CD14-positive monocyte (primary cell): ENCODE measurements at regions not wholly inside any gene's neighbourhood (a gene's known extent, or its start where the extent isn't known, plus 50 kb on each side); places are given as distances from the start of the nearest gene placed in this dataset.

Source experiments
- DNase-seq, 3 donors: peaks; one replicate each; pipeline ENCODE4 v3.0.0-alpha.2; 2011 to 2022
- H2AFZ ChIP-seq: 2 replicates; pipeline ENCODE4 v1.6.0; 2012; ENCODE audit warnings: mild to moderate bottlenecking, low read depth, low read length, inconsistent platforms; ENCODE audit not compliant: insufficient read depth, poor library complexity, severe bottlenecking
- H3K27ac ChIP-seq, 2 donors: 1 replicate in 1 of 2; 2 replicates in 1 of 2; pipeline ENCODE4 v1.5.1; 2012 to 2013; ENCODE audit warnings: low read length in 2 of 2, control low read depth in 1 of 2, inconsistent platforms in 1 of 2, low read depth in 1 of 2, mild to moderate bottlenecking in 1 of 2
- H3K27me3 ChIP-seq, 2 donors: one replicate each; pipeline versions ENCODE4 v1.6.0 to v1.6.1; 2011 to 2013; ENCODE audit warnings: low read length in 2 of 2; ENCODE audit not compliant: control insufficient read depth in 2 of 2, insufficient read depth in 2 of 2
- H3K36me3 ChIP-seq, 2 donors: replicated peaks in 1 of 2; 1 replicate in 1 of 2; 2 replicates in 1 of 2; pipeline versions ENCODE4 v1.5.1 to v1.6.1; 2012 to 2013; ENCODE audit warnings: low read length in 2 of 2, control low read depth in 1 of 2, inconsistent platforms in 1 of 2, mild to moderate bottlenecking in 1 of 2; ENCODE audit not compliant: insufficient read depth in 2 of 2, control insufficient read depth in 1 of 2
- H3K4me1 ChIP-seq, 2 donors: 1 replicate in 1 of 2; 2 replicates in 1 of 2; pipeline versions ENCODE4 v1.5.1 to v1.6.1; 2012 to 2013; ENCODE audit warnings: low read length in 2 of 2, control low read depth in 1 of 2, inconsistent platforms in 1 of 2, mild to moderate bottlenecking in 1 of 2, moderate library complexity in 1 of 2; ENCODE audit not compliant: insufficient read depth in 2 of 2, control insufficient read depth in 1 of 2
- H3K4me2 ChIP-seq: replicated peaks from 2 replicates; pipeline ENCODE3; 2012; ENCODE audit warnings: low read length, moderate library complexity, mild to moderate bottlenecking; ENCODE audit not compliant: poor library complexity, severe bottlenecking; ENCODE audit errors: extremely low read depth
- H3K4me3 ChIP-seq, 3 experiments: fragments of 200-600 bp in 1 of 3; sonication (generic) in 1 of 3; replicated peaks in 1 of 3; 1 replicate in 2 of 3; 2 replicates in 1 of 3; pipeline ENCODE4 v1.5.1; 2011 to 2013; ENCODE audit warnings: low read length in 3 of 3, mild to moderate bottlenecking in 3 of 3, control low read depth in 2 of 3, low read depth in 2 of 3, inconsistent platforms in 1 of 3, moderate library complexity in 1 of 3
- H3K79me2 ChIP-seq: 2 replicates; pipeline ENCODE4 v1.6.0; 2012; ENCODE audit warnings: mild to moderate bottlenecking, control low read depth, inconsistent platforms, low read length, moderate library complexity; ENCODE audit not compliant: insufficient read depth
- H3K9ac ChIP-seq: 2 replicates; pipeline ENCODE4 v1.6.0; 2017; ENCODE audit warnings: low read length, mild to moderate bottlenecking; ENCODE audit not compliant: insufficient read depth, poor library complexity, severe bottlenecking
- H3K9me3 ChIP-seq, 2 donors: replicated peaks in 1 of 2; 1 replicate in 1 of 2; 2 replicates in 1 of 2; pipeline versions ENCODE4 v1.5.1 to v1.6.1; 2012 to 2013; ENCODE audit warnings: low read length in 2 of 2, control low read depth in 1 of 2; ENCODE audit not compliant: control insufficient read depth in 1 of 2, insufficient read depth in 1 of 2
- H4K20me1 ChIP-seq: 2 replicates; pipeline ENCODE4 v1.6.0; 2012; ENCODE audit warnings: mild to moderate bottlenecking, low read length, control low read depth, moderate library complexity; ENCODE audit not compliant: insufficient read depth
- H3K27ac Mint-ChIP-seq, 7 donors: one replicate each; pipeline ENCODE4 v1.8.0; 2020; ENCODE audit warnings: mild to moderate bottlenecking in 7 of 7, mixed read lengths in 7 of 7, moderate library complexity in 6 of 7, inconsistent platforms in 2 of 7
- H3K27me3 Mint-ChIP-seq, 3 donors: one replicate each; pipeline ENCODE4 v1.8.0; 2021 to 2022; ENCODE audit warnings: low read depth in 3 of 3, mild to moderate bottlenecking in 3 of 3, mixed read lengths in 3 of 3, moderate library complexity in 3 of 3, inconsistent platforms in 1 of 3
- H3K36me3 Mint-ChIP-seq, 2 donors: one replicate each; pipeline ENCODE4 v1.8.0; 2020; ENCODE audit warnings: mixed read lengths in 2 of 2, inconsistent platforms in 1 of 2, mild to moderate bottlenecking in 1 of 2
- H3K4me1 Mint-ChIP-seq: one replicate; pipeline ENCODE4 v1.8.0; 2020; ENCODE audit warnings: mild to moderate bottlenecking, mixed read lengths
- H3K4me3 Mint-ChIP-seq, 2 donors: one replicate each; pipeline ENCODE4 v1.8.0; 2020; ENCODE audit warnings: mild to moderate bottlenecking in 2 of 2, mixed read lengths in 2 of 2, moderate library complexity in 1 of 2
- H3K9me3 Mint-ChIP-seq, 7 donors: one replicate each; pipeline ENCODE4 v1.8.0; 2020 to 2022; ENCODE audit warnings: mixed read lengths in 7 of 7, mild to moderate bottlenecking in 6 of 7, moderate library complexity in 6 of 7, inconsistent platforms in 2 of 7
- CTCF ChIP-seq: fragments of 200-600 bp; IDR thresholded peaks from one replicate; pipeline ENCODE4 v1.8.0; 2022; ENCODE audit warnings: antibody characterized with exemption, mild to moderate bottlenecking
- WGBS: methylation state at CpG from one replicate; pipeline ENCODE4 v1.1.5; 2013; ENCODE audit warnings: missing lambda C conversion rate; ENCODE audit not compliant: insufficient coverage; 5-methylcytosine and 5-hydroxymethylcytosine counted together
- intact Hi-C, 2 donors: fragments of 100-400 bp; cut with micrococcal nuclease; formaldehyde crosslinking; loops; one replicate each; pipeline versions ENCODE4 v1.15.0 to v1.15.1; 2023

DNA sequence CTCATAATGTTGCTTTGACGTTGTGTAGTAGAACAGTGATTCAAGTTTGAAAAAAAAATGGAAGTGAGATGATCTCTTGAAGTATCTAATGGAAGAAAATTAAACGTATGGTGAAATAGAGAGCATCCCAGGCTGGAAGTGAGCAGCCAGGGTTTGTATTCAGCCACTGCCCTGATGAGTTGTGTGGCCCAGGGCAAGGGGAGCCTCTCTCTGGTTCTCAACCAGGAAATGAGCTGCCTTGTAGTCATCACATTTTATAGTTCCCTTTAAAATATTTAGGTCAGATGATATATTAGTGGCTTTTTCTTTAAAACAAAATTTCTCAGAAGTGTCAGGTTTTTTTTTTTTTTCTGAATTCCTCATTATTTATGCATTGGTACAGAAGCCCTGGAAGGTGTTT is 150.3 kb downstream of the GPAT3 start:
- H3K4me1 ChIP-seq = no peaks in the 10 kb centered on the region
- H3K36me3 ChIP-seq = no peaks in the 10 kb centered on the region
- no peaks in the 10 kb centered on the region for H3K36me3 Mint-ChIP-seq
- no peak overlapping the region for H3K4me2 ChIP-seq
- H4K20me1 ChIP-seq = no peaks in the 10 kb centered on the region
- WGBS = 80% methylated on average over 2 of the region's 2 CpGs
- no peak overlapping the region for H3K4me3 Mint-ChIP-seq
- intact Hi-C loops = no loop called here
- no peak for DNase-seq
- H3K4me1 Mint-ChIP-seq = peaks cover 3% of the 10 kb centered on the region
- no peaks in the 10 kb centered on the region for H3K27me3 ChIP-seq
- peaks cover 6 to 18% (median 8%) of the 10 kb centered on the region in 3 donors for H3K27me3 Mint-ChIP-seq
- H3K27ac ChIP-seq = no peak overlapping the region
- H3K79me2 ChIP-seq = no peaks in the 10 kb centered on the region
- no peak overlapping the region for H3K9ac ChIP-seq
- H3K9me3 Mint-ChIP-seq = peaks cover 0 to 6% (median 0%) of the 10 kb centered on the region in 7 donors
- H3K9me3 ChIP-seq = no peaks in the 10 kb centered on the region
- no peak overlapping the region for H3K4me3 ChIP-seq
- H2AFZ ChIP-seq = no peak overlapping the region
- no peak for TF ChIP-seq CTCF
- H3K27ac Mint-ChIP-seq = no peak overlapping the region

DNA sequence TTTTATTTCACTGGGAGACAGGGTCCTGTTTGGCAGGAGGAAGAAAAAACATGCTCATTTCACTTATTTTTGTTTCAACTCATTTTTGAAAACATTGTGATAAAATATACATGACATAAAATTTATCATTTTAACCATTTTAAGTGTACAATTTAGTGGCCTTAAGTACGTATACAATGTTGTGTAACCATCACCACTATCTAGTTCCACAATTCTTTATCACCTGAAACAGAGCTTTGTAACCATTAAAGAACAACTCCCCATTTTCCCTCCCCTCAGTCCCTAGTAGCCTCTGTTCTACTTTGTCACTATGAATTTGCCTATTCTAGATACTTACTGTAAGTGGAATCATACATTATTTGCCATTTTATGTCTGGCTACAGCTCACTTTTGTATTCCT is 143.8 kb downstream of the GPAT3 start:
- TF ChIP-seq CTCF = no peak
- H3K4me3 ChIP-seq = no peak overlapping the region
- DNase-seq = no peak
- WGBS = no CpG with 5 or more reads among the region's 1 CpG
- no peak overlapping the region for H2AFZ ChIP-seq
- H3K36me3 ChIP-seq = no peaks in the 10 kb centered on the region
- Mint-ChIP-seq H3K9me3 (peaks cover 0 to 2% (median 0%) of the 10 kb centered on the region in 7 donors), H3K27me3 (peaks cover 9 to 22% (median 9%) of the 10 kb centered on the region in 3 donors), H3K27ac (no peak overlapping the region), H3K36me3 (no peaks in the 10 kb centered on the region), H3K4me3 (no peak overlapping the region), H3K4me1 (no peaks in the 10 kb centered on the region)
- no peak overlapping the region for H3K4me2 ChIP-seq
- no peaks in the 10 kb centered on the region for H3K4me1 ChIP-seq
- no peak overlapping the region for H3K27ac ChIP-seq
- H3K79me2 ChIP-seq = no peaks in the 10 kb centered on the region
- intact Hi-C loops = no loop called here
- no peaks in the 10 kb centered on the region for H4K20me1 ChIP-seq
- H3K9ac ChIP-seq = no peak overlapping the region
- H3K27me3 ChIP-seq = peaks cover 0 to 2% of the 10 kb centered on the region in 2 donors
- no peaks in the 10 kb centered on the region for H3K9me3 ChIP-seq
